GM12891 (cell line): ENCODE measurements at regions not wholly inside any gene's neighbourhood (a gene's known extent, or its start where the extent isn't known, plus 50 kb on each side); places are given as distances from the start of the nearest gene placed in this dataset.

ENCODE experiments used
- PAX5 ChIP-seq: IDR thresholded peaks from 2 replicates; pipeline ENCODE4 v1.6.1; 2011; ENCODE audit warnings: low read length, moderate library complexity, mild to moderate bottlenecking; ENCODE audit not compliant: insufficient read depth, severe bottlenecking
- POLR2A ChIP-seq: IDR thresholded peaks from 2 replicates; pipeline ENCODE4 v1.6.1; 2011; ENCODE audit warnings: low read depth, low read length, control low read depth
- POLR2AphosphoS5 ChIP-seq: IDR thresholded peaks from 2 replicates; pipeline ENCODE4 v1.6.1; 2011; ENCODE audit warnings: low read depth, low read length, control low read depth
- SPI1 ChIP-seq: IDR thresholded peaks from 2 replicates; pipeline ENCODE4 v1.6.1; 2011; ENCODE audit warnings: low read depth, low read length, control low read depth
- TAF1 ChIP-seq: IDR thresholded peaks from 2 replicates; pipeline ENCODE4 v1.6.1; 2011; ENCODE audit warnings: low read depth, low read length, control low read depth

- TF ChIP-seq POLR2A (no peak), POLR2AphosphoS5 (no peak), SPI1 (no peak), TAF1 (no peak), PAX5 (no peak)
Measured at GRCh38 chr2:138444411-138444810, 57.2 kb upstream of the SPOPL start.
